Suprapubic skin (tissue), 4 donors: ENCODE measurements at regions not wholly inside any gene's neighbourhood (a gene's known extent, or its start where the extent isn't known, plus 50 kb on each side); places are given as distances from the start of the nearest gene placed in this dataset.

ENCODE experiments used
- EP300 ChIP-seq: sonication (generic); formaldehyde crosslinking; IDR thresholded peaks from one replicate; pipeline ENCODE4 v1.6.1; 2017; ENCODE audit warnings: antibody characterized with exemption
- POLR2A ChIP-seq, 2 donors: fragments of 450-650 bp; IDR thresholded peaks; one replicate each; pipeline ENCODE4 v1.6.1; 2017; ENCODE audit warnings: antibody characterized with exemption in 2 of 2, mild to moderate bottlenecking in 2 of 2, moderate library complexity in 2 of 2
- POLR2AphosphoS5 ChIP-seq, 3 donors: sonication (generic); formaldehyde crosslinking; IDR thresholded peaks; one replicate each; pipeline ENCODE4 v1.6.1; 2017; ENCODE audit warnings: antibody characterized with exemption in 3 of 3
- TF ChIP-seq, protein P1 (sequence below), 2 donors: fragments of 200-600 bp in 1 of 2; fragments of 450-650 bp in 1 of 2; sonication (generic) in 1 of 2; IDR thresholded peaks; one replicate each; pipeline ENCODE4 v1.5.1; 2016 to 2019; ENCODE audit warnings: antibody characterized with exemption in 2 of 2, mild to moderate bottlenecking in 1 of 2, moderate library complexity in 1 of 2

DNA sequence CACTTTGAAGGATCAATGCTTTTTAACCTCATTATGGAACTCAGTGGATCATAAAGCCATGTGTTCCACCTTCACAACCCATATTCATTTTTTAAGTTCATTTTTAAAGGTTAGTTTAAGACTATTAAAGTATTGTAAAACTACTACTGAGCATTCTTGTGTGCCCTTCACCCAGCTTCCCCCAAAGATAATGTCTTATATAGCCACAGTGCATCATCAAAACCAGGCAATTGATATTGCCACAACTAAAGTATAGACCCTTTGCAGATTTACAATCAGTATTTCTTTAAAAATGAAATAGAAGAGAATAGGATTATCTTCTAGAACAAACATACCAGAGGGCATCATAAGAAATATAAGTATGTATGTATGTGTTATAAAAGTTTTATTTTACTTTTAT is 597.1 kb downstream of the CCSER2 start:
- TF ChIP-seq, protein P1, sequence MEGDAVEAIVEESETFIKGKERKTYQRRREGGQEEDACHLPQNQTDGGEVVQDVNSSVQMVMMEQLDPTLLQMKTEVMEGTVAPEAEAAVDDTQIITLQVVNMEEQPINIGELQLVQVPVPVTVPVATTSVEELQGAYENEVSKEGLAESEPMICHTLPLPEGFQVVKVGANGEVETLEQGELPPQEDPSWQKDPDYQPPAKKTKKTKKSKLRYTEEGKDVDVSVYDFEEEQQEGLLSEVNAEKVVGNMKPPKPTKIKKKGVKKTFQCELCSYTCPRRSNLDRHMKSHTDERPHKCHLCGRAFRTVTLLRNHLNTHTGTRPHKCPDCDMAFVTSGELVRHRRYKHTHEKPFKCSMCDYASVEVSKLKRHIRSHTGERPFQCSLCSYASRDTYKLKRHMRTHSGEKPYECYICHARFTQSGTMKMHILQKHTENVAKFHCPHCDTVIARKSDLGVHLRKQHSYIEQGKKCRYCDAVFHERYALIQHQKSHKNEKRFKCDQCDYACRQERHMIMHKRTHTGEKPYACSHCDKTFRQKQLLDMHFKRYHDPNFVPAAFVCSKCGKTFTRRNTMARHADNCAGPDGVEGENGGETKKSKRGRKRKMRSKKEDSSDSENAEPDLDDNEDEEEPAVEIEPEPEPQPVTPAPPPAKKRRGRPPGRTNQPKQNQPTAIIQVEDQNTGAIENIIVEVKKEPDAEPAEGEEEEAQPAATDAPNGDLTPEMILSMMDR (IDR thresholded peaks at IDR 0.05), result no peak
- TF ChIP-seq EP300 (no peak), POLR2A (IDR thresholded peaks at IDR 0.05) (no peak), POLR2AphosphoS5 (IDR thresholded peaks at IDR 0.05) (no peak)
